IPS-18a (cell line): ENCODE measurements at regions not wholly inside any gene's neighbourhood (a gene's known extent, or its start where the extent isn't known, plus 50 kb on each side); places are given as distances from the start of the nearest gene placed in this dataset.

Experiments used
- H3K27ac ChIP-seq: one replicate; pipeline ENCODE4 v1.5.1; 2013; ENCODE audit warnings: low read length
- H3K27me3 ChIP-seq: one replicate; pipeline ENCODE4 v1.6.1; 2013; ENCODE audit warnings: mild to moderate bottlenecking, low read length; ENCODE audit not compliant: control insufficient read depth, insufficient read depth
- H3K36me3 ChIP-seq: one replicate; pipeline ENCODE4 v1.6.1; 2013; ENCODE audit warnings: low read depth, low read length; ENCODE audit not compliant: control insufficient read depth
- H3K4me1 ChIP-seq: one replicate; pipeline ENCODE4 v1.6.1; 2013; ENCODE audit warnings: low read depth, low read length; ENCODE audit not compliant: control insufficient read depth
- H3K4me3 ChIP-seq: one replicate; pipeline ENCODE4 v1.5.1; 2013; ENCODE audit warnings: low read length
- H3K9ac ChIP-seq: one replicate; pipeline ENCODE4 v1.6.1; 2013; ENCODE audit warnings: mild to moderate bottlenecking, low read length, moderate library complexity
- H3K9me3 ChIP-seq: one replicate; pipeline ENCODE4 v1.6.1; 2013; ENCODE audit warnings: low read depth, low read length; ENCODE audit not compliant: control insufficient read depth

DNA sequence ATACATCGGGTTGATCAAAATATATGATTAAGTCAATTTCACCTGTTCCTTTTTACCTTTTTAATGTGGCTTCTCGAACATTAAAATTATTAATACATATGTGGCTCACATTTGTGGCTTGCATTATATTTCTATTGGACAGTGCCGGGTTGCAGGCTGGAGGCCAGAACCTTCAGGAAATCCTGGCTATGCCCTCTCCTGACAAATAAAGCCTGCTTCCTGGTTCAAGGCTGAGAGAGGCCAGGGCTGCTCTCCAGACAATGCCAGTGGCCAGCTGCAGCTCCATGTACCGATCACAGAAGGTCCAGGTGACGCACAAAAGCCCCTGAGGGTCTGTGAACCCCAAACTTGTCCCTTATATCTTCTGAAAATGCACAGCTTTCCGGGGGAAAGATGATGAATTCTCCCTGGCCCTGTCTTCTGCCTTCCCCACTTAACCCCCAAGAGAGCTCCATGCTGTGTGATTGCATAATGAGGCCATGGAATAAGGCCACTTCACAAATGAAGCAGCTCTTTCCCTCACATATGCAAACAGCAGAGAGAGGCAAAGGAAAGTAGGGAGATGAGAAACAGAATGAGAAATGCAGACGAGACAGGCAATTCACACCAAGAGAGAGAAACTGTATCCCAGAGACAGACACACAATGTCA is 241.2 kb downstream of the BCOR start:
- Histone ChIP-seq H3K9me3 (no peaks in the 10 kb centered on the region), H3K27ac (no peak overlapping the region), H3K36me3 (no peaks in the 10 kb centered on the region), H3K4me1 (peaks cover 54% of the 10 kb centered on the region), H3K4me3 (no peak overlapping the region), H3K27me3 (no peaks in the 10 kb centered on the region), H3K9ac (no peak overlapping the region)

DNA sequence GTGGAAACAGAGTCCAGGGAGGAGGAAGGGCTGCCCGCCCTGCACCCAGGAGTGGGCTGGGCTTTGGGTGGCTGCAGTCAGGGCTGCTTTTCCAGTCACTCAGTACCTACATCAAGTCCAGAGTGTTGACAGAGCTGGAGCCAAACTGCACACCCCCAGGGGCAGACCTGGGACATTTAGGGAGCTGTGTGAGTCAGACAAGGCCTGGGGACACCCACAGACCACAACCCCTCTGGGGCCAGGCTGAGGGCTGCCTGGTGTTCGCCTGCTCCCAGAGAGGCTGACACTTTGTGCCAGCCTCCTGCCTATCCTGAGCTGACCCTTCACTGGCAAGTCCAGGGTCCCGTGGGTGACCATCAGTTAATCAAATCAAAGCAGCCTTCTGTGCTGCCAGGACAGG is 240.0 kb downstream of the BCOR start:
- Histone ChIP-seq H3K9me3 (no peaks in the 10 kb centered on the region), H3K27ac (no peak overlapping the region), H3K4me3 (no peak overlapping the region), H3K36me3 (no peaks in the 10 kb centered on the region), H3K9ac (no peak overlapping the region), H3K27me3 (no peaks in the 10 kb centered on the region), H3K4me1 (peaks cover 45% of the 10 kb centered on the region)

DNA sequence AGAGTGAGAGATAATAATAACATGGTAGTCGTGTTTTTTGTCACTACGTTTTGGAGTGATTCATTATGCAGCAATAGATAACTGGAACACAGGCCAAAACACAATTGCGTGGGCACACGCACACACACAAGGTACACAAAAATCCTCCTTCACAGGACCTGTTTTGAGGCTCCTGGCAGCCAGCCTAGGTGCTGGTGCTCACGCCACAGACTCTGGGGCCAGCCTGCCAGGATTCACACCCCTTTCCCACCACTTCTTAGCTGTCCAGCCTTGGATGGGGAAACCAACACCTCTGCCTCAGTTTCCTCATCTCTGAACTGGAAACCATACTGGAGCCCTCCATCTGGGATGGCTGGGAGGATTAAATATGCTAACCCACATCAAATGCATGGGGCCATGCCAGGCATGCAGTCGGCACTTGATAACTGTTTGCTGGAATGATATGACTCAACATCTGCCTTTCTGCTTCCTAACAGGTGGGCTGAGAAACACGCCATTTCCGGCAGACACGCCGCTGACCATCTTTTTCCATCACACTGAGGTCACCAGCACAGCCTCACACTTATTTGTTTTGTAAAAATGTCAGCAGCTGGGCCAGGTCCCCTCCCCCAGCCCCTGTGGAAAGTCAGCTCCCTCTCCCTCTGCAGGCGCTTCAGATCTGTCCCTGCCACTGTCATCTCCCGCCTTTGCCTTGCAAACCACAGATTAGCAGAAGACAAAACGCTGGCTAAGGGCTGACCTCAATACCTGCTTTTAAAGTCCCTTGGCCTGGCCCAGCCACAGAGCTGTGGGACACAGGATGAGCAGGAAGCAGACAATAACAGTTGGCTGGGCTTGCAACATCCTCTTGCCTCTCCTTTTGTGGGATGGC is 237.5 kb downstream of the BCOR start:
- Histone ChIP-seq H3K9me3 (no peaks in the 10 kb centered on the region), H3K27me3 (no peaks in the 10 kb centered on the region), H3K27ac (no peak overlapping the region), H3K4me3 (no peak overlapping the region), H3K9ac (no peak overlapping the region), H3K4me1 (peaks cover 29% of the 10 kb centered on the region), H3K36me3 (no peaks in the 10 kb centered on the region)

DNA sequence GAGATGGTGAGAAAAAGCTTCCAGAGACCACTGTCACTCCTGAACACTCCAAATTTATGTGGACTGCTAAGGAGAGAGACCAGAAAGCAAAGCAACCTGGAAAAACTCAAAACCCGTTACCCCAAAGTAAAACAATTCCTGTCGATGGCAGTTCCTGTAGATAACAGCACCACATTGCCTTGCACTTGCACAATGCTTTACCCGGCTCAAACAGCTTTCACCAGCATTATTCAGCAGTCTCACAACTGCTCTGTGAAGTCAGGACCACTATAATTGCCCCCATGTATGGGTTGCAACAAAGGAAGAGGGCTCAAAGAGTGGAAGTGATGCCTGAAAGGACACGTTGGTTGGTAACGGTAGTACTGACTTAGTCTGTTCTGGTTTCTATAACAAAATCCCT is 234.8 kb downstream of the BCOR start:
- H3K27ac ChIP-seq = no peak overlapping the region
- no peak overlapping the region for H3K4me3 ChIP-seq
- H3K4me1 ChIP-seq = peaks cover 28% of the 10 kb centered on the region

DNA sequence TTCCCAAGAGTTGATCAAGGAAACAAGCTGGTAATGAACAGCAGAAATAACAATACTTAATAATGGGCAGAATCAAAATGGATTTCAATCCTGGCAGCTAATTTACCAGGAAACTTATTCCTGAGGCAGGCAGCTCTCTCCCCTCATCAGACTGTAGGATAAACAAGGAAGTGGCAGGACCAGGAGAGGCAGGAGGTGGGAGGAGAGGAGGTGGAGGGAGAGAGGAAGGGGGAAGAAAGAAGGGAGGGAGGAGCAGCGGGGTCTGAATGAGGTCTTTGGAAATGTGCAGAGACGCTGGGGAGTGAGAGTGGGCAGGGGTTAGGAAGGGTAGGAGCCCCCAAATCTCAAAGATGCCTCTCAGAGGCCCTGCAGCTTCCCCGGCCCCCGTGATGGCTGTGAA is 231.5 kb downstream of the BCOR start:
- Histone ChIP-seq H3K4me1 (peaks cover 16% of the 10 kb centered on the region), H3K27me3 (no peaks in the 10 kb centered on the region), H3K9me3 (no peaks in the 10 kb centered on the region), H3K27ac (no peak overlapping the region), H3K36me3 (no peaks in the 10 kb centered on the region), H3K9ac (no peak overlapping the region), H3K4me3 (no peak overlapping the region)

More for the DNA sequence above, 234.8 kb downstream of the BCOR start:
- no peaks in the 10 kb centered on the region for H3K36me3 ChIP-seq
- no peaks in the 10 kb centered on the region for H3K9me3 ChIP-seq
- no peaks in the 10 kb centered on the region for H3K27me3 ChIP-seq
- no peak overlapping the region for H3K9ac ChIP-seq

DNA sequence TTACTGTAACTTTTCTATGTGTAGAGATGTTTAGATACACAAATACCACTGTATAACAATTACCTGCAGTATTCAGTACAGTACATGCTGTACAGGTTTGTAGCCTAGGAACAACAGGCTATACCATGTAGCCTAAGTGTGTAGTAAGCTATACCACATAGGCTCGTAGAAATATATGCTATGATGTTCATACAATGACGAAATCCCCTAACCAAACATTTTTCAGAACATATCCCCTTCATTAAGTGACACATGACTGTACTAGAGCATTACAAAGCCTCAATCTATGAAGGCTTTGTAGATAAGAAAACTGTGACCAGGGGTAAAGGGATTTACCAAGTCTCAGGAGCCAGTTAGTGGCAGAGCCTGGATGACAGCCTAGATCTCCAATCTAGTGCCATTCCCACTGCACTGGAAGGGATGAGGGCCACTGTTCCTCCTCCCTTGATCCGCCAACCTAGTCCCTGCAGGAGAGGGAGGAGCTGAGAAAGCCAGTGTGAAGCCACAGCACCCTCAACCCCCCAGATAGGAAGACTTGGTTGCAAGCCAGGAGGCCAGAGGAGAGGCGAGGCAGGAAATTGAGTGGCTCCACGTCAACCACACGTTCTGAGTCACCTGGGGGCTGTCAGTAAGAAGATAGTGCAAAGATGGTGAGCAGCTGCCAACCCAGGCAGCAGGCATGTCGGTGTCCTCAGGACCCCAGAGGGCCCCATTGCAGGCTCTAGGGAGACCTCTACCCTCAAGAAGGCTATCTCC is 227.7 kb downstream of the BCOR start:
- Histone ChIP-seq H3K9ac (no peak overlapping the region), H3K9me3 (no peaks in the 10 kb centered on the region), H3K4me1 (peaks cover 10% of the 10 kb centered on the region), H3K27ac (no peak overlapping the region), H3K36me3 (no peaks in the 10 kb centered on the region), H3K4me3 (no peak overlapping the region), H3K27me3 (no peaks in the 10 kb centered on the region)

DNA sequence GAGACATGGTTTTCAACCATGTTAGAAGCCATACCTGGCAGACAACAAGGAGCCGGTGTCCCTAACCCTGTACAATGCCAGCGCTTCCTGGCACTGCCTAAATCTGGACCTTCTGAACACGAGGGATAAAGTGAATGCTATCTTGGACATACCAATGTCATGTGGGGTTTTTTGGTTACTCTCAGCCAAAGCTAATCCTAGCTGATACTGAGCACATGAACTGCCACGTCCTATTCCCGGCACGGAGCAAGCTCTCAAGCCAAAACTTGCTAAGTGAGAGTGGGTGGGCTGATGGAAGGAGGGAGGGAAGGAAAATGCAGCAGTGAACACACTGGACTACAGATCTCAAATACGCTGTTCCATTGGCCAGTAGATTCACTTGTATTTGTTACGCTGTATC is 226.1 kb downstream of the BCOR start:
- H3K27ac ChIP-seq = no peak overlapping the region
- no peaks in the 10 kb centered on the region for H3K36me3 ChIP-seq
- H3K4me1 ChIP-seq = peaks cover 3% of the 10 kb centered on the region
- no peaks in the 10 kb centered on the region for H3K27me3 ChIP-seq
- no peak overlapping the region for H3K4me3 ChIP-seq
- H3K9ac ChIP-seq = no peak overlapping the region
- no peaks in the 10 kb centered on the region for H3K9me3 ChIP-seq

DNA sequence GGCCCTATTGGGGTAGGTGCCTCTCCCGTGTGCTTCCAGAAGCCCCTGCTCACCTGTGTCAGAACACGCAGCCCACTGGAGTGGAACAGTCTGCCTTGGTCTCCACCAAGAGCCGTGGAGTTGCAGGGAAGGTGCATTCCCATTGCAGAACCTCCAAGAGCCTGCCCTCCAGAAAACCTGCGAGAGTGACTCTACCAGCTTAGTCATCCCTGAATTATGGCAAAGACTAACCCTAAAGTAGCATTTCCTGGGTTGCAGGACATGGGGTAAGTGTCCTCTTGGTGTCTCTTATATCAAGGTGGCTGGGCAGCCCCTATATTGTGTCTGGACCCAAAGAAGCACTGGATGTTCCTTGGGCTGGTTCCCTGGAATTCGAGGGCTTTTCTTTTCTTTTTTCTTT is 224.6 kb downstream of the BCOR start:
- Histone ChIP-seq H3K4me3 (no peak overlapping the region), H3K4me1 (peaks cover 3% of the 10 kb centered on the region), H3K9me3 (no peaks in the 10 kb centered on the region), H3K36me3 (no peaks in the 10 kb centered on the region), H3K9ac (no peak overlapping the region), H3K27me3 (no peaks in the 10 kb centered on the region), H3K27ac (no peak overlapping the region)

DNA sequence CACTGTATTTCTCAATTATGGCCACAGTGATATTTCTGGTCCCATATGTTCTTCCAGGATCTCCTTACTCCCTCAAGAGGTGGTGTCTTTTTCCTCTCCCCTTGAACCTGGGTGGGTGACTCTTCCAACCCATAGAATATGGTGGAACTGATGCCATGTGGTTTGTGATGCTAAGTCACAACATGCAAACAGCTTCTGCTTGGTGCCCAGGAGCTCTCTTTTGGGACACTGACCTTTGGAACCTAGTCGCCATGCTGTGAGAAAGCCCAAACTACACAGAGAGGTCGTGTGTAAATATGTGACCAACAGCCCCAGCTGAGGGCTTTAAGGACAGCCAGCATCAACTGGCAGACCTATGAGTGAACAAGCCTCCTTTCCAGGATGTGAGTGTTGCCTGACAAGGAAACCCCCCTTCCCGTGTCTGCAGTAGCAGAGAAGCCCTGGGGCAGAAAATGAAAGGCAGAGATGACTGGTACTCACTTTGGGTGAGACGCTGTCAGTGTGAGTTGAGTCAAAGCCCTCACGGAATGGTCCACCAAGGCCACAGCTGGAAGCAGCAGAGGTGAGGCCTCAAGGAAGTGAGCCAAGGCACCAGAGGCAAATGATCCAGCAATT is 223.4 kb downstream of the BCOR start:
- no peak overlapping the region for H3K9ac ChIP-seq
- peaks cover 8% of the 10 kb centered on the region for H3K27me3 ChIP-seq
- no peaks in the 10 kb centered on the region for H3K36me3 ChIP-seq
- peaks cover 9% of the 10 kb centered on the region for H3K4me1 ChIP-seq
- H3K4me3 ChIP-seq = no peak overlapping the region
- no peaks in the 10 kb centered on the region for H3K9me3 ChIP-seq
- no peak overlapping the region for H3K27ac ChIP-seq

DNA sequence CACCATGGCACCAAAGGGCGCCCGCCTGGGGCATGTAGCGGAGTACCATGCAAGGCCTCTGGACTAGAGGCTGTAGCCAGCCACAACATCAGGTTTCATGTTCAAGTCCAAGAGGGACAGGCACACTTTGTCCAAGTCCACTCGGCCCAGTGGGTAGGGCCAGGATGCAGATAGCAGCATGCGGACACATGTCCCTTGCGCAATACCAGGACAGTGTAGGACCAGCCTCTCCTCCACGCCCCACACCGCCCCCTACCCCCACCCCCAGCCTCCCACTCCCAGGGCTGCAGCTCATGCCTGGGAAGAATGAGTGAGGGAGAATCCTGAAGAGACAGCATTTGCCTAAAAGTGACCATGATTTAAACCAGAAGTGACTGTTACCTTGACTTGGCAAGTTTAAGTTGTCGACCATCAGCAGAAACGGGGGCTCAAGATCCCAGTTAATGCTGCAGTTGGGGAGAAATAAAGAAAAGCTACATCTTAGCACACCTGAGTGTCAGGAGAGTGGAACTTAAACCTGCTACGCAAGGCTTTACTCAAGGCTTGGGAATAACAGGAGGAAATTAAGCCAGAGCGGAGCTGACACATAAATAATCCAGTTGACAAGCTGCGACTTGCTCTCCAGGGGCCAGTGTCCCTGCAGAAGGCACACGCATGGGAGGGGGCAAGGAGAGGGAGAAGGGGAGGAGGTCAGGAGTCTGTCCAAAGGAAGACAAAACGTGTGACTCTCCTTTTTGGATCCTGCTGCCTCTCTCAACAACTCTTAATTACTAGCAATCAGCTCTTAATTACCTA is 221.7 kb downstream of the BCOR start:
- H3K9me3 ChIP-seq = no peaks in the 10 kb centered on the region
- H3K9ac ChIP-seq = no peak overlapping the region
- H3K36me3 ChIP-seq = no peaks in the 10 kb centered on the region

DNA sequence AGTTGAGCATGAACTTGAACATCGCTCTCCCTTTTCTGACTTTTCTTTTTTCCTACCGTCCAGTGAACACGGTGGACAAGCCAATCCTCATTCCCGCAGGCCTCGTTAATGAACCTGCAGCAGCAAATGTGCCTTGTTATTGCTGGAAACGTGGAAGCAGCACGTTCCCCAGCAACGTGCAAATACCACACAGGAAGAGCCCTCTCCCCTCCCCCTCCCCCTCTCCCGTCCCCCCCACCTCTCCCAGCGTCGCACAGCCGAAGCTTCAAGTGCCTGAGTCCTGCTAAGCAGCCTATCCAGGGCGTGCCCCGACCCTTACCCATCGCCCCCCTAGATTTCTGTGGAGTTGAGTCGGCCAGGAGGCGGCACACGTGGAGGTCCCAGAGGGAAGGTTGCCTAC is 219.9 kb downstream of the BCOR start:
- H3K9ac ChIP-seq = no peak overlapping the region
- peaks cover 9% of the 10 kb centered on the region for H3K4me1 ChIP-seq
- H3K4me3 ChIP-seq = no peak overlapping the region
- peaks cover 8% of the 10 kb centered on the region for H3K27me3 ChIP-seq
- no peak overlapping the region for H3K27ac ChIP-seq
- H3K36me3 ChIP-seq = no peaks in the 10 kb centered on the region
- H3K9me3 ChIP-seq = no peaks in the 10 kb centered on the region

More for the DNA sequence above, 221.7 kb downstream of the BCOR start:
- peaks cover 9% of the 10 kb centered on the region for H3K4me1 ChIP-seq
- peaks cover 8% of the 10 kb centered on the region for H3K27me3 ChIP-seq
- H3K4me3 ChIP-seq = no peak overlapping the region
- H3K27ac ChIP-seq = no peak overlapping the region
